SW480 (cell line): ENCODE measurements at regions not wholly inside any gene's neighbourhood (a gene's known extent, or its start where the extent isn't known, plus 50 kb on each side); places are given as distances from the start of the nearest gene placed in this dataset.
"Not testable (repeated sequence)": the region's sequence is repeated elsewhere in the genome, so short reads cannot be mapped to it uniquely, and the experiment has no call there.

Source experiments
- DNase-seq: peaks from one replicate; pipeline ENCODE4 v3.0.0-alpha.2; 2016; ENCODE audit warnings: low spot score

GRCh38 chr3:40753291-40753770 lies 228.6 kb downstream of the ZNF621 start:
- DNase-seq = no peak

GRCh38 chr3:40753951-40754350 lies 229.2 kb downstream of the ZNF621 start:
- no peak for DNase-seq

GRCh38 chr3:40754994-40755393 lies 230.2 kb downstream of the ZNF621 start:
- no peak for DNase-seq

- no peak for DNase-seq
Measured at GRCh38 chr3:40756500-40756899, 231.7 kb downstream of the ZNF621 start.

GRCh38 chr3:40762771-40763170 lies 238.0 kb downstream of the ZNF621 start:
- DNase-seq = not testable (repeated sequence)

GRCh38 chr3:40763807-40764206 lies 239.0 kb downstream of the ZNF621 start:
- DNase-seq = no peak

- DNase-seq = peak; percentile 30
Measured at GRCh38 chr3:40764747-40765146, 240.0 kb downstream of the ZNF621 start.

GRCh38 chr3:40765884-40766283 lies 241.1 kb downstream of the ZNF621 start:
- DNase-seq = no peak

- no peak for DNase-seq
Measured at GRCh38 chr3:40766396-40766795, 241.6 kb downstream of the ZNF621 start.

GRCh38 chr3:40768046-40768445 lies 243.3 kb downstream of the ZNF621 start:
- DNase-seq = no peak

- no peak for DNase-seq
Measured at GRCh38 chr3:40768536-40768935, 243.8 kb downstream of the ZNF621 start.

GRCh38 chr3:40770061-40770460 lies 245.3 kb downstream of the ZNF621 start:
- DNase-seq = no peak

GRCh38 chr3:40771112-40771511 lies 246.4 kb downstream of the ZNF621 start:
- no peak for DNase-seq

GRCh38 chr3:40779039-40779438 lies 254.3 kb downstream of the ZNF621 start:
- no peak for DNase-seq

- no peak for DNase-seq
Measured at GRCh38 chr3:40780291-40780924, 255.6 kb downstream of the ZNF621 start.

- DNase-seq = no peak
Measured at GRCh38 chr3:40780925-40781406, 256.2 kb downstream of the ZNF621 start.

GRCh38 chr3:40782111-40782721 lies 257.5 kb downstream of the ZNF621 start:
- DNase-seq = peak; percentile 51

- DNase-seq = no peak
Measured at GRCh38 chr3:40790746-40791145, 266.0 kb downstream of the ZNF621 start.

GRCh38 chr3:40793730-40794129 lies 269.0 kb downstream of the ZNF621 start:
- no peak for DNase-seq

GRCh38 chr3:40800343-40800742 lies 275.6 kb downstream of the ZNF621 start:
- DNase-seq = peak; percentile 94

GRCh38 chr3:40801284-40801741 lies 276.6 kb downstream of the ZNF621 start:
- DNase-seq = peak; percentile 70

GRCh38 chr3:40803311-40803710 lies 278.6 kb downstream of the ZNF621 start:
- no peak for DNase-seq

GRCh38 chr3:40805456-40805855 lies 280.7 kb downstream of the ZNF621 start:
- no peak for DNase-seq

GRCh38 chr3:40810813-40811212 lies 286.1 kb downstream of the ZNF621 start:
- DNase-seq = no peak
